ENCODE measurements at regions not wholly inside any gene's neighbourhood (a gene's known extent, or its start where the extent isn't known, plus 50 kb on each side); places are given as distances from the start of the nearest gene placed in this dataset.

DNA sequence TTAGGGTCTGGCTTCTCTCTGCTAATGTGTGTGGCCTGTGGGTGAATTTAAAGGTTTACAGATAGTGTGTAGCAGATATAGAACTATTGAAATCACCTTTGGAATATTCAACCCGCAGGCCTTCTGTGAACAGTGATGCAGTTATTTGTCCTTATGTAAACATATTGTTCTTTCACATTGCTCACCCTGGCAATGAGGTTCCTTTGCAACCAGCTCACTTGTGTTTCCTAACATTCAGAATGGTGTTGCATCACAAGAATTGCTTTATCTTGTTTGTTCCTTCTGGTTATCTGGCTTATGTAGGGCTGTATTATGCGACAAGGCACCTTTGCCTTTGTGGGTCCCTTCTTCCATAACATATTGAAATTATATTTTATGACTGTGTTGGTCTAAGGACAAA lies 370.3 kb downstream of the NNT start:
- TF ChIP-seq POLR2A (IDR thresholded peaks at IDR 0.05), result no peak
- TF ChIP-seq POLR2AphosphoS5 (IDR thresholded peaks at IDR 0.05), result no peak
- TF ChIP-seq EP300 (IDR thresholded peaks at IDR 0.05; ENCODE audit: low read depth), result no peak
- TF ChIP-seq, protein P1, sequence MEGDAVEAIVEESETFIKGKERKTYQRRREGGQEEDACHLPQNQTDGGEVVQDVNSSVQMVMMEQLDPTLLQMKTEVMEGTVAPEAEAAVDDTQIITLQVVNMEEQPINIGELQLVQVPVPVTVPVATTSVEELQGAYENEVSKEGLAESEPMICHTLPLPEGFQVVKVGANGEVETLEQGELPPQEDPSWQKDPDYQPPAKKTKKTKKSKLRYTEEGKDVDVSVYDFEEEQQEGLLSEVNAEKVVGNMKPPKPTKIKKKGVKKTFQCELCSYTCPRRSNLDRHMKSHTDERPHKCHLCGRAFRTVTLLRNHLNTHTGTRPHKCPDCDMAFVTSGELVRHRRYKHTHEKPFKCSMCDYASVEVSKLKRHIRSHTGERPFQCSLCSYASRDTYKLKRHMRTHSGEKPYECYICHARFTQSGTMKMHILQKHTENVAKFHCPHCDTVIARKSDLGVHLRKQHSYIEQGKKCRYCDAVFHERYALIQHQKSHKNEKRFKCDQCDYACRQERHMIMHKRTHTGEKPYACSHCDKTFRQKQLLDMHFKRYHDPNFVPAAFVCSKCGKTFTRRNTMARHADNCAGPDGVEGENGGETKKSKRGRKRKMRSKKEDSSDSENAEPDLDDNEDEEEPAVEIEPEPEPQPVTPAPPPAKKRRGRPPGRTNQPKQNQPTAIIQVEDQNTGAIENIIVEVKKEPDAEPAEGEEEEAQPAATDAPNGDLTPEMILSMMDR (IDR thresholded peaks at IDR 0.05), result no peak
- no peaks in the 10 kb centered on the region for H3K4me1 ChIP-seq
- DNase-seq, result no peak
- H3K27me3 ChIP-seq, result no peaks in the 10 kb centered on the region
- in situ Hi-C loops (cut with MboI; ENCODE audit: low pct_ligation_motif_present in 1 of 4, low pct_unique_long_range_greater_than_20kb in 1 of 4, low sequenced_read_pairs in 3 of 4), result no loop called here
- H3K36me3 ChIP-seq, result no peaks in the 10 kb centered on the region
- H3K27ac ChIP-seq, result no peak overlapping the region
- H3K9me3 ChIP-seq, result no peaks in the 10 kb centered on the region
- intact Hi-C loops (cut with DNase I; ENCODE audit: low total_unique reads), result no loop called here
- H3K4me3 ChIP-seq, result no peak overlapping the region
- WGBS, 2 donors (ENCODE audit: low coverage in 1 of 2), result 60 to 86% methylated on average over 2 of the region's 2 CpGs

DNA sequence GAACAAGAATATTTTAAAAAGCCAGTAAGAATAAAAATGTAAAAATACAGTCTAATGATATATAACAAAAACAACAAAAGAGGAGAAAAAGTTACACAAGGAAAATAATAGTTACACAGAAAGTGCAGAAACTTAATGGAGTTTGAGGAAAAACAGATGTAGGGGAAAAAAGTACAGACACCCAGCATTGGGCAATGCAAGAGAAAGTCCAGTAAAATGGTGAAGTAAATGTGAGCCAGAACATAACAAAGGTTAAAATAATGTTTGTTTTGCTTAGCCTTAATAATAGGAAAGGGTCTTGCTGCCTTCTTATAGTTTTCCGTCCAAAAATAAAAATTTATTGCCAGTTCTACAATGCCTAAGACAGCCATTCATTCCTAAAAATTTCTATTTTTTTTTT lies 364.2 kb downstream of the NNT start:
- no peaks in the 10 kb centered on the region for H3K36me3 ChIP-seq
- DNase-seq, result no peak
- no peak overlapping the region for H3K27ac ChIP-seq
- no peak for TF ChIP-seq EP300 (IDR thresholded peaks at IDR 0.05; ENCODE audit: low read depth)
- TF ChIP-seq POLR2A (IDR thresholded peaks at IDR 0.05), result no peak
- TF ChIP-seq, protein P1 (IDR thresholded peaks at IDR 0.05), result no peak
- TF ChIP-seq POLR2AphosphoS5 (IDR thresholded peaks at IDR 0.05), result no peak
- intact Hi-C loops (cut with DNase I; ENCODE audit: low total_unique reads) (no loop called here), in situ Hi-C loops (cut with MboI; ENCODE audit: low pct_ligation_motif_present in 1 of 4, low pct_unique_long_range_greater_than_20kb in 1 of 4, low sequenced_read_pairs in 3 of 4) (no loop called here)
- no peaks in the 10 kb centered on the region for H3K9me3 ChIP-seq
- H3K4me1 ChIP-seq, result no peaks in the 10 kb centered on the region
- H3K27me3 ChIP-seq, result no peaks in the 10 kb centered on the region
- WGBS, 2 donors (ENCODE audit: low coverage in 1 of 2), result 46 to 47% methylated on average over 1 of the region's 1 CpG
- no peak overlapping the region for H3K4me3 ChIP-seq

DNA sequence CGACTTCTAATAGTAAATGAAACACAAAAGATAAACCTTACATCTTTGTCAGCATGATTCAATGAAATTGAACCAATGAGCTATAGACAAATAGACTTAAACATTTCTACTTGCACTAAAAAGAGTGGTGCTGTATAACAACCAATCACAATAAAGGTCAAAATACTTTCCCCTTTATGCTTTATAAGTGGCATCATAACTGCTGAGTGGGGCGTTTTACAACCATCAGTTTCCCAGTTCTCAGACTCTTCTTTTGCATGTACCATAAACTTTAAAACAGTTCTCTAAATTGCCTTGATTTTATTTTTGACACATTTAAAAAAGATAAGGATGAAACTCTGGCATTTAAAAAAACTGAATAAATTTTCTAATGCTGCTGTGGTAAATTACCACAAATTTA lies 356.2 kb downstream of the NNT start:
- Histone ChIP-seq H3K9me3 (peaks cover 0 to 5% of the 10 kb centered on the region in 2 donors), H3K4me1 (no peaks in the 10 kb centered on the region), H3K4me3 (no peak overlapping the region), H3K36me3 (no peaks in the 10 kb centered on the region), H3K27ac (no peak overlapping the region), H3K27me3 (no peaks in the 10 kb centered on the region)
- TF ChIP-seq, protein P1 (IDR thresholded peaks at IDR 0.05), result no peak
- TF ChIP-seq POLR2AphosphoS5 (IDR thresholded peaks at IDR 0.05), result no peak
- no peak for TF ChIP-seq POLR2A (IDR thresholded peaks at IDR 0.05)
- TF ChIP-seq EP300 (IDR thresholded peaks at IDR 0.05; ENCODE audit: low read depth), result no peak
- no peak for DNase-seq
- intact Hi-C loops (cut with DNase I; ENCODE audit: low total_unique reads), result no loop called here
- WGBS, 2 donors (ENCODE audit: low coverage in 1 of 2), result 65 to 79% methylated on average over 2 of the region's 2 CpGs
- in situ Hi-C loops (cut with MboI; ENCODE audit: low pct_ligation_motif_present in 1 of 4, low pct_unique_long_range_greater_than_20kb in 1 of 4, low sequenced_read_pairs in 3 of 4), result no loop called here

DNA sequence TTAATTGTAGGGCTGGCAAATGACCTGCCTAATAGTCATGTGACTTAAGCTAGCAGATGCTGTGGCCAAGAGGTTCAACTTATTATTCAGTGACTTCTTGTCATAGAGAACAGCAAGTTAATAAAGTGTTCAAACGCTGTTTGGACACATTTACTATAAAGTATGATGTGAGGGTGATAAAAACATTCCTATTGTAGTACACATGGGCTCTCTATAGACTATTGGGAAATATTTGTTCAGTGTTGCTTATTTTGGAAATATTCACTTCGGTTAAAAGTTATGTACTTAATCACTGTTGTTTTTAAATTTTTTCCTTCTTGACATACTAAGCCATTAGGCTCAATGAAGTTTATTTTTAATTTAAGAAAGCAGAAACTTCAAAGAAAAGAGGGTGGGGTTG lies 345.0 kb downstream of the NNT start:
- in situ Hi-C loops (cut with MboI; ENCODE audit: low pct_ligation_motif_present in 1 of 4, low pct_unique_long_range_greater_than_20kb in 1 of 4, low sequenced_read_pairs in 3 of 4), result no loop called here
- Histone ChIP-seq H3K27ac (no peak overlapping the region), H3K4me1 (no peaks in the 10 kb centered on the region), H3K4me3 (no peak overlapping the region), H3K36me3 (no peaks in the 10 kb centered on the region), H3K9me3 (peaks cover 9 to 11% of the 10 kb centered on the region in 2 donors), H3K27me3 (no peaks in the 10 kb centered on the region)
- DNase-seq, result no peak
- intact Hi-C loops (cut with DNase I; ENCODE audit: low total_unique reads), result no loop called here
- 47 to 58% methylated on average over 2 of the region's 2 CpGs for WGBS, 2 donors (ENCODE audit: low coverage in 1 of 2)
- TF ChIP-seq EP300 (IDR thresholded peaks at IDR 0.05; ENCODE audit: low read depth) (no peak), POLR2AphosphoS5 (IDR thresholded peaks at IDR 0.05) (peak in 1 of 3 donors; percentile 23), POLR2A (IDR thresholded peaks at IDR 0.05) (no peak)
- TF ChIP-seq, protein P1 (IDR thresholded peaks at IDR 0.05), result no peak
